ENCODE measurements at regions not wholly inside any gene's neighbourhood (a gene's known extent, or its start where the extent isn't known, plus 50 kb on each side); places are given as distances from the start of the nearest gene placed in this dataset.

DNA sequence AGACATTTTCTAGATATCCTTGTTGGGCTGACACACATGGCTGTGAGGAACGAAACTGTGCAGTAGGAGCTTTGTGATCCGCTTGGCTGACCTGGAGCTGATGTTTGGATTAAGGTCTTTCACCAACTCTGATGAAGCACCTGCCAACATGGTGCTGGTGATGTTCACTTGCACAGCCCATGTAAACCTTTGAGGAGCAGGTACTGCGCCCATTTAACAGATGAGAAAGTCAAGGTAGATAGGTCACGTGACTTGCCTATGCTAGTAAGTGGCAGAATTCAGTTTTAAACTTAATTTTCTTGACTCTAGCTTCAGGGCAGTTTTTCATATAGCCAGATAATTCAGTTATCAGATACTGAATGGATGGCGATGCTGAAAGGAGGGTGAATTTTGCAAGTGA lies 351.9 kb downstream of the RPS24 start:
- intact Hi-C loops (cut with DNase I) = no loop called here
- H3K4me1 ChIP-seq = no peaks in the 10 kb centered on the region
- no peak for DNase-seq
- H3K36me3 ChIP-seq = no peaks in the 10 kb centered on the region
- no peaks in the 10 kb centered on the region for H3K9me3 ChIP-seq
- no peak for TF ChIP-seq CTCF (IDR thresholded peaks at IDR 0.05)
- H3K4me3 ChIP-seq = no peak overlapping the region
- ATAC-seq = no peak
- peaks cover 0 to 5% of the 10 kb centered on the region in 2 donors for H3K27me3 ChIP-seq
- no peak overlapping the region for H3K27ac ChIP-seq

- intact Hi-C loops (cut with DNase I) = no loop called here
- H3K36me3 ChIP-seq = no peaks in the 10 kb centered on the region
- TF ChIP-seq CTCF (IDR thresholded peaks at IDR 0.05) = no peak
- no peaks in the 10 kb centered on the region for H3K9me3 ChIP-seq
- H3K4me1 ChIP-seq = no peaks in the 10 kb centered on the region
- no peak for DNase-seq
- no peaks in the 10 kb centered on the region for H3K27me3 ChIP-seq
- no peak overlapping the region for H3K4me3 ChIP-seq
- H3K27ac ChIP-seq = no peak overlapping the region
- ATAC-seq = no peak
Observed at GRCh38 chr10:78386509-78386908, 352.8 kb downstream of the RPS24 start.

- H3K27ac ChIP-seq = no peak overlapping the region
- H3K4me1 ChIP-seq = no peaks in the 10 kb centered on the region
- no peaks in the 10 kb centered on the region for H3K27me3 ChIP-seq
- no peaks in the 10 kb centered on the region for H3K9me3 ChIP-seq
- TF ChIP-seq CTCF (IDR thresholded peaks at IDR 0.05) = no peak
- H3K4me3 ChIP-seq = no peak overlapping the region
- DNase-seq (no peak), ATAC-seq (no peak)
- no peaks in the 10 kb centered on the region for H3K36me3 ChIP-seq
- intact Hi-C loops (cut with DNase I) = no loop called here
Observed at GRCh38 chr10:78388331-78389050, 354.8 kb downstream of the RPS24 start.

DNA sequence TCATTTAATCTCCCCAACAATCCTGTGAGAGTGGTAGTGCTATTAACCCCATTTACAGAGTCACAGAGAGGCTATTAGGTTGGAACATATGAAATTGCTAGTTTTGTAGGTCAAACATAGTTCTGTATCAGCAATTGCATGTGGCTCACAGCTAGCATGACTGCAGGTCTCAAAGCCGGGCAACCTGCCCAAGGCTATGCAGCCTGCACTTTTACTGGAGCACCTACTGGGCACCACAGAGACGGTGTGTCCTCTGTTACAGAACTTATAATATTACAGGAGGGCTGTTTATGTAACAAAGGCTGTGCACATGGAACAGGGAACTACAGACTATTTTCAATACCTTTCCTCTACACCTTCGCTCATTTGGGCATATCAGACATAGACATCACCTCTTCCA lies 355.8 kb downstream of the RPS24 start:
- DNase-seq (no peak), ATAC-seq (no peak)
- intact Hi-C loops (cut with DNase I) = no loop called here
- H3K27ac ChIP-seq = no peak overlapping the region
- H3K4me1 ChIP-seq = no peaks in the 10 kb centered on the region
- no peak for TF ChIP-seq CTCF (IDR thresholded peaks at IDR 0.05)
- H3K4me3 ChIP-seq = no peak overlapping the region
- no peaks in the 10 kb centered on the region for H3K27me3 ChIP-seq
- H3K36me3 ChIP-seq = no peaks in the 10 kb centered on the region
- H3K9me3 ChIP-seq = no peaks in the 10 kb centered on the region

GRCh38 chr10:78390051-78390450 lies 356.4 kb downstream of the RPS24 start:
- Histone ChIP-seq H3K9me3 (no peaks in the 10 kb centered on the region), H3K27me3 (no peaks in the 10 kb centered on the region), H3K27ac (no peak overlapping the region), H3K36me3 (no peaks in the 10 kb centered on the region), H3K4me3 (no peak overlapping the region), H3K4me1 (no peaks in the 10 kb centered on the region)
- DNase-seq = no peak
- intact Hi-C loops (cut with DNase I) = no loop called here
- no peak for TF ChIP-seq CTCF (IDR thresholded peaks at IDR 0.05)
- ATAC-seq = no peak

Data from left lung (tissue), 4 donors.